Inflammatory macrophage (primary cell): ENCODE measurements at regions not wholly inside any gene's neighbourhood (a gene's known extent, or its start where the extent isn't known, plus 50 kb on each side); places are given as distances from the start of the nearest gene placed in this dataset.
"Not testable (repeated sequence)": the region's sequence is repeated elsewhere in the genome, so short reads cannot be mapped to it uniquely, and the experiment has no call there.

Experiments
- DNase-seq, 2 donors: peaks; one replicate each; pipeline ENCODE4 v3.0.0-alpha.2; 2020 to 2022

DNA sequence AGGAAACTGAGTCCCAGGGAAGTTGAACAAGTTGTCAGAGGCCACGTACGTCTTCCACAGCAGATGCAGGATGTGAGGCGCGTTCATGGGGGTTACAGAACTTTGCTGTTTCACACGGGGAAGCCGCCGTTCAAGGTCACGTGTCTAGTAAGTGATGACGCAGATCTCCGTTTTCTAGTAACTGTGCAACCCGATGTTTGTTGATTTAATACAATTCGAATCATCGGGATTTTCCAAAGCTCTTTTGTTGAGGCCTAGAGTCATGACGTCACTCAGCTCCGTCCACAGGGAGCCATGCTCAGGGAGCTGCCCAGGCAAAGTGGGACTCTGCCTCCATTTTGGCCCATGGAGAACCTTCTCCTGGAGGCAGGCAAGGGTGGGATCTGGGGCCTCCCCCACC lies 1121.8 kb downstream of the TBC1D22A start:
- no peak for DNase-seq

- no peak for DNase-seq
Observed at GRCh38 chr22:47883757-47884156, 1121.3 kb downstream of the TBC1D22A start.

GRCh38 chr22:47879346-47879745 lies 1116.9 kb downstream of the TBC1D22A start:
- DNase-seq = no peak

- DNase-seq = no peak
Observed at GRCh38 chr22:47878460-47878859, 1116.0 kb downstream of the TBC1D22A start.

DNA sequence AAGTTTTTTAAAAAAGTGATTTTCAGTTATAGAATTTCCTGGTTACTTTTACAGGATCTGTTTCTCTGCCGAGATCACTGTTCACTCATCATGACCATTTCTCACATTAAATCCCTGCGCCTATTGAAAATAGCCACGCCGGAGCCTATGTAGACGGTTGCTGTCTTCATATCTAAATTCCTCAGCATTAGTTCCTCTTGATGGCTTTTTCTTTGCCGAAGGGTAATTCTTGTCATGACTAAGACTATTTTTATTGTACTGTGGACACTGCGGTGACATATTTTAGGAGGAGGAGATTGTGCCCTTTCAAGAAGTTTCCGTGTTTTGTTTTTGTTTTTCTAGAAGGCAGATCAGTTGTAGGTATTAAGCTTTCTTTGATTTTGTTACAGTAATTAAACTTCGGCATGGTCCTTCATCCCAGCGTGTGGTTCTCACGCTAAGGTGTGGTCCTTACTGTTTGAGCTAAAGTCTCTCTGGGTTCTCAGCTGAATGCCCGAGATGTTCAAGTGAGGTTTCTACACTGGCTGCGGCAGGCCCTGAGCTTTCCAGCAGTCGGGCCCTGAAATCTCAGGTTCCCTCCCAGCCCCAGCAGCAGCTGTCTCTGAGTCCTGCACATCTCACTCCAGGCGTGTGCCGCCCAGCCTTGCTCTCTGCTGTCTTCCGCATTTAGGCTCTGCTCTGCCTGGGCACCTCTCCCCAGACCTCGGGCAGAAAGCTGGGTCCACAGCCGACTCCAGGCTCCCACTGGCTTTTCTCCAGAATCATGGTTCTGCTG lies 1110.5 kb downstream of the TBC1D22A start:
- no peak for DNase-seq

GRCh38 chr22:47865626-47866025 lies 1103.2 kb downstream of the TBC1D22A start:
- DNase-seq = no peak

DNA sequence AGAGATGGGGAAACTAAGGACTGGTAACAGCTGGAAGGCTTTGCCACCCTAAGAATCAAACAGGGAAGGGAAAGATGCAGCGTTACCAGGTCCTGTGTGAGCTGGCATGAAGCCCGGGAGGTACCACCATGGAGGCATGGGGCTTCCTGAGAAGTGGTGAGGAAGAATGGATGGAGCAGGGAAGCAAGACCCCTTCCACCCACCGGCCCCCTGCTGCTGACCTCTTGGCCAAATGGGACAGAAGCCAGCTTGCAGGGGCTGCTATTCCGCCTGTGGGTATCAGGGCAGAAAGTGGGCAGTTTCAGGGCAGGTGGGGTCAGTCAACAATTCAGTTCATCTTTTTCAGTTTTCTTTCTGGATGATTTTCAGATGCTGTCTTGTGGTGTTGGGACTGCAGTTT lies 1099.9 kb downstream of the TBC1D22A start:
- no peak for DNase-seq

DNA sequence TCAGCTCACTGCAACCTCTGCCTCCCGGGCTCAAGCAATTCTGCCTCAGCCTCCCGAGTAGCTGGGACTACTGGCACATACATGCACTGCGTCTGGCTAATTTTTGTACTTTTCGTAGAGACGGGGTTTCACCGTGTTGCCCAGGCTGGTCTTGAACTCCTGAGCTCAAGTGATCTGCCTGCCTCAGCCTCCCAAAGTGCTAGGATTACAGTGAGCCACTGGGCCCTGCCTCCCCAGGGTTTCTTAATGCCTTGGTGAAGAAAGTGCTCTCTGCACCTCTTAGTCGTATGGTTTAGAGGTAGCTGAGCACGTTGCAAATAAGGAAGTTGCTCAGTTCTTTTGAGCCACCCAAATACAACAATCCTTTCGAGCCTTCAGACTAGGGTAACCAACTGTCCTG lies 1098.5 kb downstream of the TBC1D22A start:
- DNase-seq = not testable (repeated sequence)

- DNase-seq = no peak
Observed at GRCh38 chr22:47859881-47860525, 1097.6 kb downstream of the TBC1D22A start.

DNA sequence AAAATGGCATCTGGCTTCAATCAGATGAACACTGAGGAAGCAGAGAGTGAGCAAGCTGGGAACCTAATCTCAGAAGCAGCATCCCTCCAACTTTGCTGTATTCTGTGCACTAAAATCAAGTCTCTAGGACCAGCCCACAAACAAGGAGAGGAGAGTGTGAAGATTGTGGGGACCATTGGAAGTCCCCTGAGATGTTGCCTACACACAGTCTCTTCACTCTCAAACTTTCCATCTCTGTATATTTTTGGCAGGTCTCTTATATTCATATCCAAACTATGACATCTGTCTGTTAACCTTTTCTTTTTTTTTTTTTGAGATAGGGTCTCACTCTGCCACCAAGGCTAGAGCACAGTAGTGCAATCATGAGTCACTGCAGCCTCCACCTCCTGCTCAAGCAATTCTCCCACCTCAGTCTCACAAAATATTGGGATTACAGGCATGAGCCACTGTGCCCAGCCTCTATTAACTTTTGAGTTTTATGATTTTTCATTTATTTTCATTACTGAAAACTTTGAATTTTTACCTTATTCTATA lies 1096.4 kb downstream of the TBC1D22A start:
- no peak for DNase-seq

DNA sequence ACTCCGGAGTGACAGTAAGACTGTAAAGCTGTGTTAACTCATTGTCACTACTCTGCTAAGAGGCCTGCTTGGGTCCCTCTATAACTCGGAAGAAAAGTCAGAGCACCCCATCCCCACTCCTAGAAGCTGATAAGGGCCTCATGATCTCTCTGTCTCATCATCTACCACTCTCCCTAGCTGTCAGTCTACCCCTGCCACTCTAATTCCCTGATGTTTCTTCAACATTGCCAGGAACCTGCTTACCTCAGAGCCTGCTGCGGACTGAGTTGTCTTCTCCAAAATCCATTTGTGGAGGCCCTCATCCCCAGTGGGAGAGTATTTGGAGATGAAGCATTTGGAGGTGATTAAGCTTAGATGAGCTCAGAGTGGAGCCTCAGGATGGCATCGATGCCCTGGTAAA lies 1092.2 kb downstream of the TBC1D22A start:
- DNase-seq = no peak

DNA sequence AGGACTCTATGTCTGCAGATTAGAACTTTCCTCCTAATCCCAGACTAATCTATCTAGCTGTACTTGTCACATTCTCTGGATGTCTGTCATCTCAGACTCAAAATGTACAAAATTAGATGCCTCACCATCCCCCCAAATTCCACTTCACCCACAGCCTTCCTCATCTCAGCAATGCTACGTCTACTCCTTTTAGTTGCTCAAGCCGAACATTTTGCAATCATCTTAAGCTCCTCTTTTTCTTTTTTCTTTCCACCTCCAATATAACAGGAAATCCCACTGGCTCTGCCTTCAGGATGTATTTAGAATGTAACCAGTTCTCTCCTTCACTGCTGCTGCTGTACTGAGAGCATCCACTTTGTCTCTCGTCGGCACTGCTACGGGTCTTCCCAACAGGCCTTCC lies 1091.8 kb downstream of the TBC1D22A start:
- DNase-seq = no peak

GRCh38 chr22:47853750-47854149 lies 1091.3 kb downstream of the TBC1D22A start:
- DNase-seq = no peak

GRCh38 chr22:47851586-47851985 lies 1089.1 kb downstream of the TBC1D22A start:
- DNase-seq = no peak

GRCh38 chr22:47850644-47851151 lies 1088.2 kb downstream of the TBC1D22A start:
- DNase-seq = no peak

- DNase-seq = no peak
Observed at GRCh38 chr22:47849576-47849975, 1087.1 kb downstream of the TBC1D22A start.

DNA sequence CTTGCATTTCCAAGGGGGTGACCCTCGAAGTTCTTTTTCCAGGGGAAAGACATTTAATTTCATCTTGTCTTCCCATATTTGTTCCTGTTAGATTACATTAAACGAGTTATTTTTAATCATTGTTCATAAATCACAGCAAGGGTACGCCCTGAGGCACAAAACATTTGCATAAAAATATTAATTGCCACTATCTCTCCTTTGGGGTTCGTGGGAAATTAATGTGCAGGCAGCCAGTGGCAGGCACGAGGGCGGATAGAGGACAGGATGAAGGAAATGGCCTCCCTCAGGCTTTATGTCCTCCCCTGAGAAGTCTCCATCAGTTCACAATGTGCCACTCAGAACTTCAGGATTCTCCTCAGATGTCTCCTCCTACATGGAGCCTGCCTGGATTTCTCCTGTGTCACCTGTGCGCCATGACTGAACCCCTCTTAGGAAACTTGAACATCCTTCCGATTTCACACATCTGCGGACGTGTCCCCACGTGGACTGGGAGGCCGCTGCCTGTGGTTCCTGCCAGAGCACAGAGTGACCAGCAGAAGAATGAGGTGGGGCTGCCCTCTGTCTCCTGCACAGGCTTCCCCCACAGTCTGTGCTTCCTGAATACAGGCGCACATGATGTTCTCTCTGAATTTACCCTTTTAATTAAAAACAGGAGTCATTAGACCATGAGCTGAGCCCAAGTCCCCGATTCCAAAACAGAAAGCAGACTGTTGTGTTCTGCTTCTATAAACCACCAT lies 1085.9 kb downstream of the TBC1D22A start:
- DNase-seq = no peak

GRCh38 chr22:47847131-47847890 lies 1084.9 kb downstream of the TBC1D22A start:
- no peak for DNase-seq

DNA sequence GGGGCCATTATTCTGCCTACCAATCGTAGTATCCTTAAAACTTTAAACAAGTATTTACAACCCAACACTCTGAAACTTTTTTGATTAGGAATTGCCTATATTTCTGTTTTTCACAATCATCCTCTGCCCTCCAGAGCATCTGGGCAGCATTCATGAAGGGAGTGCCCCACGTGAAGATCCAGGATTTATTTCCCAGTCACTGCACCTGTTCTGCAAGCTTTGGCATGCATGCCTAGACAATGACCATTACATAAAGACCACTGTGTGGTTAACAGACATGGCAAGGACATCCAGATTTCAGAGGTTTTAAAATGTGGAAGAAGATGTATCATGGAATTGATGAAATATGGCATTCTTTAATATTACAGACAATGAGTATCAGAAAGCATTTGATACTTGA lies 1083.8 kb downstream of the TBC1D22A start:
- DNase-seq = no peak

DNA sequence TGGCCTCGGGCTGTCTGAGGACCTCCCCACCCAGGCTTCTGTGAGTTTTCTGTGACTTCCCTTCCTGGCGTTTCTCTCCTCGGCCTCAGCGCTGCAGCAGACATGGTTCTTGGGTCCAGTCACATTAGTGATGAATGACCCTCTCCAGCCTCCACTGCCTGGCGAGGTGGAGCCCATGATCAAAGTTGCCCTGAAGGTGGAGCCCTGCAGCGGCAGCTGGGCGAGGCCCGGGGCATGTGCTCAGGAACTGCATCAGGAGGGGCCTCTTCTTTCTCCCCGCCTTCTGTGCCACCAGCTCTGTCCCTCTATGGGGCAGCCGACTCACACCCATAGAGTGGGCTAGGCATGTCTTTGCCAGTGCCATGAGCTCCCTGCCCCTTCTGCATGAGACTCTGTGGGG lies 1079.7 kb downstream of the TBC1D22A start:
- no peak for DNase-seq

DNA sequence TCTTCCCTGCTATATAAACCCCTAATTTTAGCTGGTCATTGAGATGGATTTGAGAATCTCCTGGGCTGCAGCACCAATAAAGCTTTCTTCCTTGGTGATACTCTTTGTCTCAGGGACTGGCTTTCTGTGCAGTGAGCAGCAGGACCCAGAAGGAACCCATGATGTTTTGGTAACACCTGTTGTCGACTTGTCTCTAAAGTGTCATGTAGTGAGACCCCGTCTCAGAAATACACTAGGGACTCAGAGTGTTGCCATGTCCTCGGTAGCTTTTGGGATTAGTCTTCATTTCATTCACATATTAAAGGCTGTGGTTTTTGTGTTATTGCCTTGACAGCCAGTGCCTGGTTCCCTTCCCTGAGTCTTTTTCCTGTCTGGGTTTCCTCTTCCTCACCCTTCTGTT lies 1078.7 kb downstream of the TBC1D22A start:
- DNase-seq = no peak

DNA sequence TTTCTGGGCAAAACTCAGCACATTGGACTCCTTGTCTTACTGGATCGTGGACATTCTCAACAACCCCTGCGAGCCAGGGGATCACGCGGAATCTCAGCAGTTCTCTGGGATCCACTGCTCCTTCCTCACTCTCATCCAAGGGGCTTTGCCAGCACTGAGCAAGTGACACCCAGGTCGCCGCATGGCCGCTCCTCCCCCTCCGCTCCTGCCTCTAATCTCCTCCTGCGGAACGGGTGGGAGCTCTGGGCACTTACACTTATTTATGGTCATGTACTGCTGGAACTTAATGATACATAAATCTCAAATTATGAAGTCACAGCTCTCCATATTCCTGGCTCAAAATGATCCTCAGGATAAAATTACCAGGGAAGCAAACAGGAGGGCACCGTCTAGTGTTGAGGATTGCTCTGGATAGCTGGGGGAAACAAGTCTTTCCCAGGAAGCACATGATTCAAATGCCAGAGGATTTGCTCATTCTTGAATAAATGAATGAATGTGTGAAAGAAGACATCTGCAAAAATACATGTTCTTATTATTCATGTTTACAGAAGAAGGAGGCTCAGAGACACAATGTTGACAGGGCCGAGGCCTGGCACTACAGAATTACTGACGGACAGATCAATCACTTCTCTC lies 1077.3 kb downstream of the TBC1D22A start:
- DNase-seq = no peak
